Hypothalamus (tissue), 51 donors: ENCODE measurements at regions not wholly inside any gene's neighbourhood (a gene's known extent, or its start where the extent isn't known, plus 50 kb on each side); places are given as distances from the start of the nearest gene placed in this dataset.
"Not testable (repeated sequence)": the region's sequence is repeated elsewhere in the genome, so short reads cannot be mapped to it uniquely, and the experiment has no call there.

Experiments used
- DNase-seq, 51 donors: peaks; one replicate each; lab custom pipeline; 2025; lab: John Stamatoyannopoulos, UW

- no peak for DNase-seq
Measured at GRCh38 chr11:42657169-42657568, 654.6 kb upstream of the API5 start.

- DNase-seq: no peak
Measured at GRCh38 chr11:42661942-42662341, 649.9 kb upstream of the API5 start.

GRCh38 chr11:42669248-42669976 lies 642.4 kb upstream of the API5 start:
- DNase-seq: no peak

- DNase-seq: no peak
Measured at GRCh38 chr11:42674436-42674835, 637.4 kb upstream of the API5 start.

GRCh38 chr11:42707541-42707940 lies 604.3 kb upstream of the API5 start:
- no peak for DNase-seq

GRCh38 chr11:42709216-42709615 lies 602.6 kb upstream of the API5 start:
- peak in 2 of 51 donors; percentile 1 to 16 for DNase-seq

- no peak for DNase-seq
Measured at GRCh38 chr11:42713279-42713678, 598.5 kb upstream of the API5 start.

- DNase-seq: no peak
Measured at GRCh38 chr11:42713753-42714152, 598.0 kb upstream of the API5 start.

- DNase-seq: no peak
Measured at GRCh38 chr11:42720716-42721563, 590.9 kb upstream of the API5 start.

- DNase-seq: no peak
Measured at GRCh38 chr11:42727879-42728278, 583.9 kb upstream of the API5 start.

GRCh38 chr11:42762348-42762747 lies 549.4 kb upstream of the API5 start:
- no peak for DNase-seq

- no peak for DNase-seq
Measured at GRCh38 chr11:42764936-42765335, 546.9 kb upstream of the API5 start.

GRCh38 chr11:42768576-42768975 lies 543.2 kb upstream of the API5 start:
- no peak for DNase-seq

GRCh38 chr11:42770444-42771065 lies 541.2 kb upstream of the API5 start:
- DNase-seq: peak in 13 of 51 donors; percentile 2 to 27 (median 15)

- no peak for DNase-seq
Measured at GRCh38 chr11:42772886-42773285, 538.9 kb upstream of the API5 start.

- no peak for DNase-seq
Measured at GRCh38 chr11:42773729-42774128, 538.1 kb upstream of the API5 start.

- DNase-seq: no peak
Measured at GRCh38 chr11:42774567-42774966, 537.2 kb upstream of the API5 start.

GRCh38 chr11:42777776-42778175 lies 534.0 kb upstream of the API5 start:
- DNase-seq: no peak

- no peak for DNase-seq
Measured at GRCh38 chr11:42778193-42778592, 533.6 kb upstream of the API5 start.

- peak in 3 of 51 donors; percentile 1 to 31 (median 8) for DNase-seq
Measured at GRCh38 chr11:42779555-42779954, 532.2 kb upstream of the API5 start.

GRCh38 chr11:42786981-42787380 lies 524.8 kb upstream of the API5 start:
- DNase-seq: no peak

GRCh38 chr11:42795483-42795882 lies 516.3 kb upstream of the API5 start:
- not testable (repeated sequence) for DNase-seq
